Sigmoid colon (tissue), 6 donors: ENCODE measurements at regions not wholly inside any gene's neighbourhood (a gene's known extent, or its start where the extent isn't known, plus 50 kb on each side); places are given as distances from the start of the nearest gene placed in this dataset.

Source experiments
- DNase-seq: peaks from one replicate; pipeline ENCODE4 v3.0.0-alpha.2; 2019
- H3K27ac ChIP-seq, 4 donors: fragments of 200-600 bp; sonication (generic); one replicate each; pipeline ENCODE4 v1.5.1; 2016 to 2019; ENCODE audit warnings: mild to moderate bottlenecking in 1 of 4
- H3K27me3 ChIP-seq, 3 donors: fragments of 200-600 bp; sonication (generic); one replicate each; pipeline ENCODE4 v1.5.1; 2019; ENCODE audit warnings: mild to moderate bottlenecking in 1 of 3
- H3K36me3 ChIP-seq, 4 donors: fragments of 200-600 bp; sonication (generic); one replicate each; pipeline ENCODE4 v1.5.1; 2016 to 2019
- H3K4me1 ChIP-seq, 4 donors: fragments of 200-600 bp; sonication (generic); one replicate each; pipeline ENCODE4 v1.5.1; 2017 to 2019
- H3K4me3 ChIP-seq, 4 donors: fragments of 200-600 bp; sonication (generic); one replicate each; pipeline ENCODE4 v1.5.1; 2017 to 2019; ENCODE audit warnings: mild to moderate bottlenecking in 2 of 4, moderate library complexity in 1 of 4
- H3K9me3 ChIP-seq, 4 donors: fragments of 200-600 bp in 3 of 4; sonication (generic) in 3 of 4; one replicate each; pipeline versions ENCODE4 v1.5.1 to v1.6.1; 2013 to 2019
- EP300 ChIP-seq, 4 donors: sonication (generic); formaldehyde crosslinking; IDR thresholded peaks; one replicate each; pipeline ENCODE4 v1.6.1; 2017; ENCODE audit warnings: antibody characterized with exemption in 4 of 4
- POLR2A ChIP-seq, 2 donors: fragments of 450-650 bp; IDR thresholded peaks; one replicate each; pipeline ENCODE4 v1.6.1; 2016; ENCODE audit warnings: antibody characterized with exemption in 2 of 2, mild to moderate bottlenecking in 2 of 2, moderate library complexity in 2 of 2
- POLR2AphosphoS5 ChIP-seq, 4 donors: sonication (generic); formaldehyde crosslinking; IDR thresholded peaks; one replicate each; pipeline ENCODE4 v1.6.1; 2017; ENCODE audit warnings: antibody characterized with exemption in 4 of 4
- WGBS, 2 donors: extraction: QIAGEN DNeasy Blood & Tissue Kit; methylation state at CpG; one replicate each; pipeline ENCODE4 v1.1.7; 2013; 5-methylcytosine and 5-hydroxymethylcytosine counted together
- intact Hi-C: fragments of 100-400 bp; cut with DNase I; formaldehyde crosslinking; loops from one replicate; pipeline ENCODE4 v1.15.1; 2023
- TF ChIP-seq, protein P1 (sequence below), 4 experiments: fragments of 450-650 bp in 3 of 4; fragments of 200-600 bp in 1 of 4; IDR thresholded peaks; one replicate each; pipeline ENCODE4 v1.5.1; 2016 to 2019; ENCODE audit warnings: antibody characterized with exemption in 4 of 4, mild to moderate bottlenecking in 3 of 4, moderate library complexity in 2 of 4
- donor health status: healthy with polysubstance abuse.
- donor health status: healthy.

DNA sequence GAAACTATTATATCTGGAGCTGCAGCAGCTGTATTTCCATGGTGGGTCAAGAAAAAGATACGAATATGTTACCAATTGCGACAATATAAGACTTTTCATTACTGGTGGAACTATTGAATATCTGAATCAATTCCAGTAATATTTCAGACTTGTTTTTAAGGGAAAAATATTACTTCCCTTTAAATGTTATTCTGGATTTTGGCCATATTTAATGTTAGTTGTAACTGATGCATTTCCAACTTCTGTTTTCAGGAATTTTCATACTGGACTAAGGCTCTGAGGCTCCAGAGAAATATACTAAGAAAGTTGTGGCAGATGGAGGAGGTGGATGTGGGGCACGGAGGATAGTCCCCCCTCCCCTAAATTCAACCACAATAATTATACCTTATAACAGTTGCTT is 555.2 kb upstream of the SETBP1 start:
- intact Hi-C loops = no loop called here
- peaks cover 0 to 8% (median 0%) of the 10 kb centered on the region in 4 donors for H3K4me1 ChIP-seq
- 92 to 95% methylated on average over 3 of the region's 3 CpGs for WGBS, 2 donors

DNA sequence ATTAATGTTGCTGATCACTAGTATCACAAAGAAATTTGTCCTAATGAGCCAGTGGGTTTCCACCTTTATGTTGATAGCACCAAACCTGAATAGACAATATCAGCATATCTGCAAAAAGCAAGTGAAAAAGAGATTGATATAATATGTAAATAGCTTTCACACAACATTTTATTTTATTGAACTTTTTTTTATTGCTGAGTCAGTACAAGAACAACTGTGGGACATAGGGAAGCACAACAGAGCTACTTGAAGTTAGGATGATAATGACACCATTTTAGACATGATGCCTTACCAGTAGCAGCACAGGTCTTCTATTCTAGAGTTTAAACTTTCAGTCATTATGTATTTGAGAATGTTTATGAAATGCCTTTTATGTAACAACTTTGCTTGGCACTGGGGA is 554.1 kb upstream of the SETBP1 start:
- H3K27ac ChIP-seq = no peak overlapping the region
- H3K9me3 ChIP-seq = no peaks in the 10 kb centered on the region
- no peaks in the 10 kb centered on the region for H3K36me3 ChIP-seq
- intact Hi-C loops = no loop called here
- no peak overlapping the region for H3K4me3 ChIP-seq
- TF ChIP-seq POLR2AphosphoS5 (IDR thresholded peaks at IDR 0.05) = no peak
- no peak for TF ChIP-seq POLR2A (IDR thresholded peaks at IDR 0.05)
- TF ChIP-seq, protein P1, sequence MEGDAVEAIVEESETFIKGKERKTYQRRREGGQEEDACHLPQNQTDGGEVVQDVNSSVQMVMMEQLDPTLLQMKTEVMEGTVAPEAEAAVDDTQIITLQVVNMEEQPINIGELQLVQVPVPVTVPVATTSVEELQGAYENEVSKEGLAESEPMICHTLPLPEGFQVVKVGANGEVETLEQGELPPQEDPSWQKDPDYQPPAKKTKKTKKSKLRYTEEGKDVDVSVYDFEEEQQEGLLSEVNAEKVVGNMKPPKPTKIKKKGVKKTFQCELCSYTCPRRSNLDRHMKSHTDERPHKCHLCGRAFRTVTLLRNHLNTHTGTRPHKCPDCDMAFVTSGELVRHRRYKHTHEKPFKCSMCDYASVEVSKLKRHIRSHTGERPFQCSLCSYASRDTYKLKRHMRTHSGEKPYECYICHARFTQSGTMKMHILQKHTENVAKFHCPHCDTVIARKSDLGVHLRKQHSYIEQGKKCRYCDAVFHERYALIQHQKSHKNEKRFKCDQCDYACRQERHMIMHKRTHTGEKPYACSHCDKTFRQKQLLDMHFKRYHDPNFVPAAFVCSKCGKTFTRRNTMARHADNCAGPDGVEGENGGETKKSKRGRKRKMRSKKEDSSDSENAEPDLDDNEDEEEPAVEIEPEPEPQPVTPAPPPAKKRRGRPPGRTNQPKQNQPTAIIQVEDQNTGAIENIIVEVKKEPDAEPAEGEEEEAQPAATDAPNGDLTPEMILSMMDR (IDR thresholded peaks at IDR 0.05) = no peak
- no peak for TF ChIP-seq EP300 (IDR thresholded peaks at IDR 0.05)
- peaks cover 0 to 8% (median 0%) of the 10 kb centered on the region in 4 donors for H3K4me1 ChIP-seq
- DNase-seq = no peak
- no peaks in the 10 kb centered on the region for H3K27me3 ChIP-seq

More for the DNA sequence above, 555.2 kb upstream of the SETBP1 start:
- Histone ChIP-seq H3K27me3 (no peaks in the 10 kb centered on the region), H3K9me3 (no peaks in the 10 kb centered on the region), H3K36me3 (no peaks in the 10 kb centered on the region), H3K27ac (no peak overlapping the region), H3K4me3 (no peak overlapping the region)
- no peak for DNase-seq
- TF ChIP-seq, protein P1 (IDR thresholded peaks at IDR 0.05) = no peak
- TF ChIP-seq EP300 (IDR thresholded peaks at IDR 0.05) (no peak), POLR2A (IDR thresholded peaks at IDR 0.05) (no peak), POLR2AphosphoS5 (IDR thresholded peaks at IDR 0.05) (no peak)

DNA sequence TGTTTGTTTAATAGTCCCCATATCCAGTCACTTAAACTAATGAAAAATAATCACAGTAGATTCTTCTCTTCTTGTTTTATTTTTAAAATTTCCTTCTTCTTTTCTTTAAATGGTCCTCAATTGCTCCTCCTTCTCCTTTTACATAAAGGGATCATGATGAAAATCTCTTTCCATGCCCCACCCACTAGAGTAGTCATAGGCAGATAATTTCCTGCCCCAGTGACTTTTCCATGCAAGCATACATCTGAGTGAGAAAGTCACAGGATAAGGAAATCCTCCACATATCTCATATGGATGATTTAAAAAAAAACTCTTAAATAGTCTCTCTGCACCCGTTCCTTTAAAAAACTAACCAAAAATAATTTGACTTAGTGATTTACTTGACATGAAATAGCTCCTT is 552.3 kb upstream of the SETBP1 start:
- Histone ChIP-seq H3K27ac (no peak overlapping the region), H3K9me3 (no peaks in the 10 kb centered on the region), H3K4me3 (no peak overlapping the region), H3K4me1 (peaks cover 0 to 8% (median 0%) of the 10 kb centered on the region in 4 donors), H3K36me3 (no peaks in the 10 kb centered on the region), H3K27me3 (no peaks in the 10 kb centered on the region)
- 67 to 82% methylated on average over 1 of the region's 1 CpG for WGBS, 2 donors
- TF ChIP-seq EP300 (IDR thresholded peaks at IDR 0.05) = no peak
- TF ChIP-seq, protein P1 (IDR thresholded peaks at IDR 0.05) = no peak
- no peak for TF ChIP-seq POLR2AphosphoS5 (IDR thresholded peaks at IDR 0.05)
- TF ChIP-seq POLR2A (IDR thresholded peaks at IDR 0.05) = no peak
- DNase-seq = no peak
- intact Hi-C loops = no loop called here

- Histone ChIP-seq H3K36me3 (no peaks in the 10 kb centered on the region), H3K27me3 (no peaks in the 10 kb centered on the region), H3K4me3 (no peak overlapping the region), H3K9me3 (no peaks in the 10 kb centered on the region), H3K27ac (no peak overlapping the region), H3K4me1 (no peaks in the 10 kb centered on the region)
- 24 to 59% methylated on average over 5 of the region's 5 CpGs for WGBS, 2 donors
- TF ChIP-seq POLR2AphosphoS5 (IDR thresholded peaks at IDR 0.05) = no peak
- TF ChIP-seq, protein P1 (IDR thresholded peaks at IDR 0.05) = peak in 2 of 4 experiments; percentile 40 to 53
- no peak for DNase-seq
- intact Hi-C loops = no loop called here
Observed at GRCh38 chr18:44130376-44130942, 550.2 kb upstream of the SETBP1 start.

- no peaks in the 10 kb centered on the region for H3K4me1 ChIP-seq
- H3K27me3 ChIP-seq = no peaks in the 10 kb centered on the region
- no peak overlapping the region for H3K4me3 ChIP-seq
- 74 to 83% methylated on average over 2 of the region's 2 CpGs for WGBS, 2 donors
- intact Hi-C loops = no loop called here
- TF ChIP-seq, protein P1 (IDR thresholded peaks at IDR 0.05) = no peak
- TF ChIP-seq POLR2AphosphoS5 (IDR thresholded peaks at IDR 0.05) = no peak
- TF ChIP-seq POLR2A (IDR thresholded peaks at IDR 0.05) = no peak
- no peak for TF ChIP-seq EP300 (IDR thresholded peaks at IDR 0.05)
- H3K27ac ChIP-seq = no peak overlapping the region
- H3K36me3 ChIP-seq = no peaks in the 10 kb centered on the region
- no peaks in the 10 kb centered on the region for H3K9me3 ChIP-seq
- no peak for DNase-seq
Observed at GRCh38 chr18:44133483-44133882, 547.2 kb upstream of the SETBP1 start.
